Omental fat pad (tissue), 3 donors: ENCODE measurements at regions not wholly inside any gene's neighbourhood (a gene's known extent, or its start where the extent isn't known, plus 50 kb on each side); places are given as distances from the start of the nearest gene placed in this dataset.

Source experiments
- ATAC-seq: fragments of 150-250 bp; one replicate; pipeline ENCODE4 v1.9.1; 2016; ENCODE audit warnings: mild to moderate bottlenecking, moderate library complexity; ENCODE audit not compliant: low FRiP score
- DNase-seq: peaks from one replicate; pipeline ENCODE4 v3.0.0-alpha.2; 2019; ENCODE audit warnings: low spot score
- CTCF ChIP-seq, 3 donors: fragments of 450-650 bp; IDR thresholded peaks; one replicate each; pipeline ENCODE4 v1.5.1; 2016 to 2017; ENCODE audit warnings: antibody characterized with exemption in 3 of 3, mild to moderate bottlenecking in 3 of 3, moderate library complexity in 2 of 3

- DNase-seq (no peak), ATAC-seq (no peak)
- no peak for TF ChIP-seq CTCF (IDR thresholded peaks at IDR 0.05)
Measured at GRCh38 chr7:54963155-54963554, 55.7 kb upstream of the EGFR start.

GRCh38 chr7:54964136-54964535, 54.7 kb upstream of the EGFR start:
- no peak for TF ChIP-seq CTCF (IDR thresholded peaks at IDR 0.05)
- DNase-seq (no peak), ATAC-seq (no peak)

GRCh38 chr7:54967377-54967776, 51.4 kb upstream of the EGFR start:
- ATAC-seq (no peak), DNase-seq (no peak)
- TF ChIP-seq CTCF (IDR thresholded peaks at IDR 0.05) = no peak

- no peak for TF ChIP-seq CTCF (IDR thresholded peaks at IDR 0.05)
- no peak for ATAC-seq
- no peak for DNase-seq
Measured at GRCh38 chr7:54968018-54968417, 50.8 kb upstream of the EGFR start.
